ENCODE measurements at regions not wholly inside any gene's neighbourhood (a gene's known extent, or its start where the extent isn't known, plus 50 kb on each side); places are given as distances from the start of the nearest gene placed in this dataset.

DNA sequence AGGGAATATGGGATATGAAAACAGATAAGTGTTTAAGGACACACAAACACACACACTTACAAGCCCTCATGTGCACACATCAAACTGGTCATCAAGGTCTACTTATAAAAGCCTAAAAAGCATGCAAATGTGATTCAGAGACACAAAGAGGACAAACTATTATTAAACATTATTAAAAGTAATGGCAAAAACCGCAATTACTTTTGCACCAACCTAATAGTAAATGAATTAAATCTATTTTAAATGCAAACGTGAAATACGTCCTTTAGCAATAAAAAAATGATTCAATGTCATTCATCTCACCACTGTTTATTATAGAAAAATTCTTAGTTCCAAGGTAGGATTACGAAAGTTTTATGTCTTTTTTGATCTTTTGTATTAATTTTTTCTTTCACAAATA is 91.1 kb upstream of the ARMCX2 start:
- TF ChIP-seq, protein P1, sequence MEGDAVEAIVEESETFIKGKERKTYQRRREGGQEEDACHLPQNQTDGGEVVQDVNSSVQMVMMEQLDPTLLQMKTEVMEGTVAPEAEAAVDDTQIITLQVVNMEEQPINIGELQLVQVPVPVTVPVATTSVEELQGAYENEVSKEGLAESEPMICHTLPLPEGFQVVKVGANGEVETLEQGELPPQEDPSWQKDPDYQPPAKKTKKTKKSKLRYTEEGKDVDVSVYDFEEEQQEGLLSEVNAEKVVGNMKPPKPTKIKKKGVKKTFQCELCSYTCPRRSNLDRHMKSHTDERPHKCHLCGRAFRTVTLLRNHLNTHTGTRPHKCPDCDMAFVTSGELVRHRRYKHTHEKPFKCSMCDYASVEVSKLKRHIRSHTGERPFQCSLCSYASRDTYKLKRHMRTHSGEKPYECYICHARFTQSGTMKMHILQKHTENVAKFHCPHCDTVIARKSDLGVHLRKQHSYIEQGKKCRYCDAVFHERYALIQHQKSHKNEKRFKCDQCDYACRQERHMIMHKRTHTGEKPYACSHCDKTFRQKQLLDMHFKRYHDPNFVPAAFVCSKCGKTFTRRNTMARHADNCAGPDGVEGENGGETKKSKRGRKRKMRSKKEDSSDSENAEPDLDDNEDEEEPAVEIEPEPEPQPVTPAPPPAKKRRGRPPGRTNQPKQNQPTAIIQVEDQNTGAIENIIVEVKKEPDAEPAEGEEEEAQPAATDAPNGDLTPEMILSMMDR (IDR thresholded peaks at IDR 0.05 in 2 of 3, conservative IDR thresholded peaks at IDR 0.05 in 1 of 3; ENCODE audit: control insufficient read depth in 2 of 3, extremely low read depth in 1 of 3, insufficient read depth in 1 of 3, low read depth in 3 of 3, low read length in 3 of 3): no peak
- TF ChIP-seq, protein P2, sequence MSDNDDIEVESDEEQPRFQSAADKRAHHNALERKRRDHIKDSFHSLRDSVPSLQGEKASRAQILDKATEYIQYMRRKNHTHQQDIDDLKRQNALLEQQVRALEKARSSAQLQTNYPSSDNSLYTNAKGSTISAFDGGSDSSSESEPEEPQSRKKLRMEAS (IDR thresholded peaks at IDR 0.05; ENCODE audit: low read depth, low read length): no peak
- no peak for TF ChIP-seq RAD21 (IDR thresholded peaks at IDR 0.05; ENCODE audit: insufficient read depth, low read depth, low read length)
- TF ChIP-seq, protein P3, sequence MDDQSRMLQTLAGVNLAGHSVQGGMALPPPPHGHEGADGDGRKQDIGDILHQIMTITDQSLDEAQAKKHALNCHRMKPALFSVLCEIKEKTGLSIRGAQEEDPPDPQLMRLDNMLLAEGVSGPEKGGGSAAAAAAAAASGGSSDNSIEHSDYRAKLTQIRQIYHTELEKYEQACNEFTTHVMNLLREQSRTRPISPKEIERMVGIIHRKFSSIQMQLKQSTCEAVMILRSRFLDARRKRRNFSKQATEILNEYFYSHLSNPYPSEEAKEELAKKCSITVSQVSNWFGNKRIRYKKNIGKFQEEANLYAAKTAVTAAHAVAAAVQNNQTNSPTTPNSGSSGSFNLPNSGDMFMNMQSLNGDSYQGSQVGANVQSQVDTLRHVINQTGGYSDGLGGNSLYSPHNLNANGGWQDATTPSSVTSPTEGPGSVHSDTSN (IDR thresholded peaks at IDR 0.05; ENCODE audit: insufficient replicate concordance, low read depth, low read length): no peak
- no peak for TF ChIP-seq EZH2 (IDR thresholded peaks at IDR 0.05; ENCODE audit: borderline replicate concordance, control insufficient read depth, low read depth, low read length)
- TF ChIP-seq, protein P4, sequence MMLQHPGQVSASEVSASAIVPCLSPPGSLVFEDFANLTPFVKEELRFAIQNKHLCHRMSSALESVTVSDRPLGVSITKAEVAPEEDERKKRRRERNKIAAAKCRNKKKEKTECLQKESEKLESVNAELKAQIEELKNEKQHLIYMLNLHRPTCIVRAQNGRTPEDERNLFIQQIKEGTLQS (IDR thresholded peaks at IDR 0.05; ENCODE audit: borderline replicate concordance, extremely low read depth, low read depth, low read length): no peak
- TF ChIP-seq ZNF274 (IDR thresholded peaks at IDR 0.05; ENCODE audit: insufficient read depth, insufficient read length): no peak
- no peak for TF ChIP-seq PML (IDR thresholded peaks at IDR 0.05; ENCODE audit: low read length)
- TF ChIP-seq JUND (IDR thresholded peaks at IDR 0.05; ENCODE audit: low read depth, low read length): no peak
- no peak for TF ChIP-seq SIN3A (IDR thresholded peaks at IDR 0.05; ENCODE audit: low read depth, low read length)
- TF ChIP-seq, protein P5, sequence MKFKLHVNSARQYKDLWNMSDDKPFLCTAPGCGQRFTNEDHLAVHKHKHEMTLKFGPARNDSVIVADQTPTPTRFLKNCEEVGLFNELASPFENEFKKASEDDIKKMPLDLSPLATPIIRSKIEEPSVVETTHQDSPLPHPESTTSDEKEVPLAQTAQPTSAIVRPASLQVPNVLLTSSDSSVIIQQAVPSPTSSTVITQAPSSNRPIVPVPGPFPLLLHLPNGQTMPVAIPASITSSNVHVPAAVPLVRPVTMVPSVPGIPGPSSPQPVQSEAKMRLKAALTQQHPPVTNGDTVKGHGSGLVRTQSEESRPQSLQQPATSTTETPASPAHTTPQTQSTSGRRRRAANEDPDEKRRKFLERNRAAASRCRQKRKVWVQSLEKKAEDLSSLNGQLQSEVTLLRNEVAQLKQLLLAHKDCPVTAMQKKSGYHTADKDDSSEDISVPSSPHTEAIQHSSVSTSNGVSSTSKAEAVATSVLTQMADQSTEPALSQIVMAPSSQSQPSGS (IDR thresholded peaks at IDR 0.05; ENCODE audit: low read length): no peak

Data from GM12878 (cell line).